ENCODE measurements at regions not wholly inside any gene's neighbourhood (a gene's known extent, or its start where the extent isn't known, plus 50 kb on each side); places are given as distances from the start of the nearest gene placed in this dataset.
A peak's percentile ranks its signal among the peaks of the same experiment; 100 is the strongest.

DNA sequence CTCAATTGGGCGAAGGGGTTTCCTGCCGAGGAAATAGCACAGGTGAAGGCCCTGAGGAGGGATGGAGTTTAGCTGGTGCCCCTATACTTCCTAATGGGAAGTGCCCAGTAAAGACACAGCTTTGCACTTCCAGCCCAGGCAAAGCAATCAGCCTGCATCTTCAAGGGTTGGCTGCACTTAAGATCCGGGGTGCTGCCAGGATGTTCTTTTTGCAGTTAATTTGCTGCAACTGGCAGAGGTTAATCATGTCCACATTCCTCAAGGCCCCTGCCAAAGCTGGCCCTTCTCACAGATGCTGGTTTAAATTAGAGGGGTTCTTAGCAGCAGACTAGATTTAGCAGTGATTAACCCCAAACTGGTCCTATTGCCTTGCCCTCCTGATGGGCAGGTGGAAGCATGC, 137.7 kb upstream of the NAV2 start:
- no peak overlapping the region for H3K27ac ChIP-seq
- no peaks in the 10 kb centered on the region for H3K36me3 ChIP-seq (ENCODE audit: insufficient read depth in 1 of 2, low read depth in 1 of 2)
- no peak overlapping the region for H3K4me3 ChIP-seq
- no peaks in the 10 kb centered on the region for H3K9me3 ChIP-seq
- no peak for ATAC-seq
- no peak for DNase-seq
- H3K27me3 ChIP-seq (ENCODE audit: insufficient read depth in 3 of 3, low read length in 2 of 3): no peaks in the 10 kb centered on the region
- intact Hi-C loops (cut with DNase I): loop anchor here in 1 of 2 donors (5.0 kb wide), 1 partner anchor 152 kb away; no protein-coding TSS in a partner anchor
- TF ChIP-seq CTCF (IDR thresholded peaks at IDR 0.05): no peak
- 46 to 49% (median 47%) methylated on average over 3 of the region's 3 CpGs for WGBS, 3 donors
- H3K4me1 ChIP-seq: peaks cover 26% of the 10 kb centered on the region

- Histone ChIP-seq H3K9me3 (no peaks in the 10 kb centered on the region), H3K4me3 (no peak overlapping the region), H3K4me1 (peaks cover 25% of the 10 kb centered on the region), H3K27ac (no peak overlapping the region), H3K36me3 (ENCODE audit: insufficient read depth in 1 of 2, low read depth in 1 of 2) (no peaks in the 10 kb centered on the region), H3K27me3 (ENCODE audit: insufficient read depth in 3 of 3, low read length in 2 of 3) (no peaks in the 10 kb centered on the region)
- 32 to 49% (median 33%) methylated on average over 1 of the region's 1 CpG for WGBS, 3 donors
- DNase-seq (no peak), ATAC-seq (peak in 3 of 4 donors; percentile 57 to 69 (median 63))
- no peak for TF ChIP-seq CTCF (IDR thresholded peaks at IDR 0.05)
- intact Hi-C loops (cut with DNase I): no loop called here
Measured at GRCh38 chr11:19573666-19574065, 139.0 kb upstream of the NAV2 start.

DNA sequence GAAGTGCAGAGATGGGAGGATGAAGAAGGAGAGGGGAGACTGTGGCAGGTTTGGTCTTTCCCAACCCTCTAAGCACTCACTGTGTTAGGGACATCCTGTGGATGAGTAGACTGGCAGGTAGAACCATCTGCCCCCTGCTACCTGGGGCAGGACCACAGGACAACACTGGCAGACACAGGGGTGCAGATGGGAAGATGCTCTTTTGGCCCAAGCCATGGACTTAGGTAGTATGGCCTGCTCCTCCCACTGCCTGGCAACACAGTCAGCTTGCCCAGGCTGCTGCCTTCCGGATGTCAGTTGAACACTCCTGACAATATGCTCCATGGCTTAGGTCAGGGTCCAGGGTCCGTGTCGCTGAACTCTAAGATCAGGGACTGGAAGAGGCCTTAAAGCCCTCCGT, 140.7 kb upstream of the NAV2 start:
- no peaks in the 10 kb centered on the region for H3K36me3 ChIP-seq (ENCODE audit: insufficient read depth in 1 of 2, low read depth in 1 of 2)
- DNase-seq: no peak
- H3K4me1 ChIP-seq: peaks cover 7% of the 10 kb centered on the region
- no peak for TF ChIP-seq CTCF (IDR thresholded peaks at IDR 0.05)
- no peak for ATAC-seq
- no peaks in the 10 kb centered on the region for H3K9me3 ChIP-seq
- intact Hi-C loops (cut with DNase I): no loop called here
- H3K4me3 ChIP-seq: no peak overlapping the region
- no peaks in the 10 kb centered on the region for H3K27me3 ChIP-seq (ENCODE audit: insufficient read depth in 3 of 3, low read length in 2 of 3)
- WGBS, 3 donors: 86 to 98% (median 95%) methylated on average over 4 of the region's 4 CpGs
- H3K27ac ChIP-seq: no peak overlapping the region

GRCh38 chr11:19570889-19571288, 141.7 kb upstream of the NAV2 start:
- no peak for TF ChIP-seq CTCF (IDR thresholded peaks at IDR 0.05)
- no peaks in the 10 kb centered on the region for H3K36me3 ChIP-seq (ENCODE audit: insufficient read depth in 1 of 2, low read depth in 1 of 2)
- no peaks in the 10 kb centered on the region for H3K9me3 ChIP-seq
- WGBS, 3 donors: 92 to 100% (median 95%) methylated on average over 1 of the region's 1 CpG
- intact Hi-C loops (cut with DNase I): no loop called here
- no peaks in the 10 kb centered on the region for H3K27me3 ChIP-seq (ENCODE audit: insufficient read depth in 3 of 3, low read length in 2 of 3)
- ATAC-seq (no peak), DNase-seq (no peak)
- H3K4me3 ChIP-seq: no peak overlapping the region
- H3K27ac ChIP-seq: no peak overlapping the region
- H3K4me1 ChIP-seq: no peaks in the 10 kb centered on the region

DNA sequence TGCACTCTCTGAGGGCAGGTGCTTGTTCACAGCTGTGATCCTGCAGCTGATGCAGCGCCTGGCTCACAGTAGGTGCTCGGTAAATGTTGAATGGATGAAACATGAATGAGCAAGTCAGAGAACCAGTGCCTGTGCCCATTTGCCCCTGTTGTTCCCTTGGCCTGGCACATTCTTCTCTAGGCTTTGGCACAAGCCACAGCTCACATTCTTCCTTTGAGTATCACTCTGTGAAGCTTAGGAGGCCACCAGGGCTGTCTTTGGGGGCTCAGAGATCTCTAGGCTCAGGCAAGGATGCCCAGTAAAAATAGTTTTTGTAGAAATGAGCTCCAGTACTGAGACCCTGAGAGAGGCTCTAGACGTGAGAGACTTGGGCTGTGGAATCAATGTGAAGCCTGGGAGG, 144.6 kb upstream of the NAV2 start:
- intact Hi-C loops (cut with DNase I): no loop called here
- Histone ChIP-seq H3K27ac (no peak overlapping the region), H3K27me3 (ENCODE audit: insufficient read depth in 3 of 3, low read length in 2 of 3) (no peaks in the 10 kb centered on the region), H3K4me1 (no peaks in the 10 kb centered on the region), H3K4me3 (no peak overlapping the region), H3K36me3 (ENCODE audit: insufficient read depth in 1 of 2, low read depth in 1 of 2) (no peaks in the 10 kb centered on the region), H3K9me3 (no peaks in the 10 kb centered on the region)
- DNase-seq: no peak
- no peak for TF ChIP-seq CTCF (IDR thresholded peaks at IDR 0.05)
- ATAC-seq: no peak
- 75 to 91% (median 77%) methylated on average over 3 of the region's 3 CpGs for WGBS, 3 donors
